ENCODE measurements at regions not wholly inside any gene's neighbourhood (a gene's known extent, or its start where the extent isn't known, plus 50 kb on each side); places are given as distances from the start of the nearest gene placed in this dataset.

GRCh38 chr20:20856306-20856705 lies 143.9 kb upstream of the RALGAPA2 start:
- TF ChIP-seq CTCF (IDR thresholded peaks at IDR 0.05): no peak
- H3K9me3 ChIP-seq: no peaks in the 10 kb centered on the region
- no peak overlapping the region for H3K27ac ChIP-seq
- no peaks in the 10 kb centered on the region for H3K36me3 ChIP-seq
- no peaks in the 10 kb centered on the region for H3K27me3 ChIP-seq (replicated peaks; ENCODE audit: insufficient read depth)
- no peaks in the 10 kb centered on the region for H3K4me1 ChIP-seq (ENCODE audit: control insufficient read depth in 1 of 2, low read depth in 2 of 2)
- DNase-seq (ENCODE audit: low spot score) (no peak), ATAC-seq (ENCODE audit: insufficient number of reproducible peaks, low FRiP score, low read depth) (no peak)
- no peak overlapping the region for H3K4me3 ChIP-seq

GRCh38 chr20:20851385-20851784 lies 138.9 kb upstream of the RALGAPA2 start:
- DNase-seq (ENCODE audit: low spot score) (no peak), ATAC-seq (ENCODE audit: insufficient number of reproducible peaks, low FRiP score, low read depth) (no peak)
- H3K4me1 ChIP-seq (ENCODE audit: control insufficient read depth in 1 of 2, low read depth in 2 of 2): no peaks in the 10 kb centered on the region
- H3K27me3 ChIP-seq (replicated peaks; ENCODE audit: insufficient read depth): no peaks in the 10 kb centered on the region
- no peaks in the 10 kb centered on the region for H3K36me3 ChIP-seq
- H3K27ac ChIP-seq: no peak overlapping the region
- H3K4me3 ChIP-seq: no peak overlapping the region
- TF ChIP-seq CTCF (IDR thresholded peaks at IDR 0.05): no peak
- H3K9me3 ChIP-seq: no peaks in the 10 kb centered on the region

GRCh38 chr20:20850407-20850806 lies 138.0 kb upstream of the RALGAPA2 start:
- no peak for DNase-seq (ENCODE audit: low spot score)
- H3K4me3 ChIP-seq: no peak overlapping the region

GRCh38 chr20:20849161-20849560 lies 136.7 kb upstream of the RALGAPA2 start:
- Histone ChIP-seq H3K4me1 (ENCODE audit: control insufficient read depth in 1 of 2, low read depth in 2 of 2) (no peaks in the 10 kb centered on the region), H3K9me3 (no peaks in the 10 kb centered on the region), H3K36me3 (no peaks in the 10 kb centered on the region), H3K27me3 (replicated peaks; ENCODE audit: insufficient read depth) (no peaks in the 10 kb centered on the region), H3K4me3 (no peak overlapping the region), H3K27ac (no peak overlapping the region)
- TF ChIP-seq CTCF (IDR thresholded peaks at IDR 0.05): no peak
- no peak for DNase-seq (ENCODE audit: low spot score)
- no peak for ATAC-seq (ENCODE audit: insufficient number of reproducible peaks, low FRiP score, low read depth)

More at GRCh38 chr20:20850407-20850806, 138.0 kb upstream of the RALGAPA2 start:
- Histone ChIP-seq H3K4me1 (ENCODE audit: control insufficient read depth in 1 of 2, low read depth in 2 of 2) (no peaks in the 10 kb centered on the region), H3K27me3 (replicated peaks; ENCODE audit: insufficient read depth) (no peaks in the 10 kb centered on the region), H3K36me3 (no peaks in the 10 kb centered on the region), H3K27ac (no peak overlapping the region), H3K9me3 (no peaks in the 10 kb centered on the region)
- no peak for TF ChIP-seq CTCF (IDR thresholded peaks at IDR 0.05)
- ATAC-seq (ENCODE audit: insufficient number of reproducible peaks, low FRiP score, low read depth): no peak

- no peak for DNase-seq (ENCODE audit: low spot score)
- no peaks in the 10 kb centered on the region for H3K4me1 ChIP-seq (ENCODE audit: control insufficient read depth in 1 of 2, low read depth in 2 of 2)
- H3K27ac ChIP-seq: no peak overlapping the region
- H3K27me3 ChIP-seq (replicated peaks; ENCODE audit: insufficient read depth): no peaks in the 10 kb centered on the region
- H3K9me3 ChIP-seq: no peaks in the 10 kb centered on the region
- H3K36me3 ChIP-seq: no peaks in the 10 kb centered on the region
- H3K4me3 ChIP-seq: no peak overlapping the region
- ATAC-seq (ENCODE audit: insufficient number of reproducible peaks, low FRiP score, low read depth): no peak
- no peak for TF ChIP-seq CTCF (IDR thresholded peaks at IDR 0.05)
These were observed 135.4 kb upstream of the RALGAPA2 start for GRCh38 chr20:20847814-20848213.
